H7 (cell line): ENCODE measurements at regions not wholly inside any gene's neighbourhood (a gene's known extent, or its start where the extent isn't known, plus 50 kb on each side); places are given as distances from the start of the nearest gene placed in this dataset.

Experiments
- DNase-seq: peaks from one replicate; pipeline ENCODE4 v3.0.0; 2012
- H3K27me3 ChIP-seq: 2 replicates; pipeline ENCODE4 v1.6.0; 2011; ENCODE audit warnings: mild to moderate bottlenecking, low read length; ENCODE audit not compliant: control insufficient read depth, insufficient read depth
- H3K36me3 ChIP-seq: replicated peaks from 2 replicates; pipeline ENCODE4 v1.5.1; 2011; ENCODE audit warnings: low read length; ENCODE audit not compliant: control insufficient read depth, insufficient read depth
- H3K4me3 ChIP-seq: 2 replicates; pipeline ENCODE4 v1.5.1; 2011; ENCODE audit warnings: low read depth, mild to moderate bottlenecking, control low read depth, low read length, moderate library complexity; ENCODE audit not compliant: insufficient read depth

DNA sequence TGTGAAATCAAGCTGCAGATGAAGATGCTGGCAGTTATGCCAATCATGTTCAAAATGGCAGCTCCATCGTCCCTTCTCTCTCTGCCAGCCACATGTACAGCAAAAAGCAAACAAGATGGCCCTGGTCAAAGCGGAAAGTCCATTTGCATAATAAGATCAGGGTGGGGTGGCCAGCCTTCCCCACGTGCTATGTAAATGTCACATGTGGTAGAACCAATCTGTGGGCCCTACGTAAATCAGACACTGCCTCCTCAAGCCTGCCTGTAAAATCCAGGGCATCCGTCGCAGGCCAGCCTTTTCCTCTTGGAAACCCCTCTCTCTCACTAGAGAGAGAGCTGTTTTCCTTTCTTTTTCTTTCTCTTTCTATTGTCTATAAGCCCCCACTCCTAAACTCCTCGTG lies 243.5 kb upstream of the KBTBD8 start:
- no peak overlapping the region for H3K4me3 ChIP-seq
- H3K36me3 ChIP-seq, result no peaks in the 10 kb centered on the region
- no peak for DNase-seq
- H3K27me3 ChIP-seq, result no peaks in the 10 kb centered on the region

GRCh38 chr3:66755924-66756323 lies 242.2 kb upstream of the KBTBD8 start:
- no peaks in the 10 kb centered on the region for H3K36me3 ChIP-seq
- DNase-seq, result no peak
- H3K4me3 ChIP-seq, result no peak overlapping the region
- no peaks in the 10 kb centered on the region for H3K27me3 ChIP-seq

- no peaks in the 10 kb centered on the region for H3K27me3 ChIP-seq
- H3K4me3 ChIP-seq, result no peak overlapping the region
- peak; percentile 19 for DNase-seq
Observed at GRCh38 chr3:66756468-66757036, 241.6 kb upstream of the KBTBD8 start.

DNA sequence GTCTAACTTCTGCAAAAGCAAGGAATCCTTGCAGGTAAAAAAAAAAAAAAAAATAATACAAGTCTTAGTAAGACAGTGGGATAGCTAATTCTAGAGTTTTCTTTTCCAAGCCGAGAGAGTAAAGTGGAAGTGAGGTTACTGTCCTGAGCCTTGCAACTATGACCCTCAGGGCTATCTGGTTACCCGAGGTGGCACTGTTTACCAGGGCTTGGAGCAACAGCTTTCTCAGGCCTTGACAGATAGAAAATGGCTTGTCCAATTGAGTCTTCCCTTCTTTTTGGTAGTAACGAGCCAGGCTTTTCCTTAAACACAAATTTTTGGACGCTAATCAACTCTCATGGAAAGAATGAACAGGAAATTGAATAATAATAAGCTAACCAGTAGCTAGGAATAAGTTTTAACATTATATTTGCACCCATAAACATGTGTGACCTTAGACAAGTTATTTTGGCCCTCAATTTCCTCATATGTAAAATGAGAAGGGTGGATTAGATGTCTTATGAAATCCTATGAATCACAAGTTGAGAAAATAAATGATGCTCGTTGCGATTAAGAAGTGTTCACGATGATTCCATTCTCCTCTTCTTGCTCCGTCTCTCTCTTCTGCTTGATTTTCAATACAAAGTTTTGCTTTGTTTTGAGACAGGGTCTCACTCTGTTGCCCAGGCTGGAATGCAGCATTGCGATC lies 236.9 kb upstream of the KBTBD8 start:
- DNase-seq, result no peak
- Histone ChIP-seq H3K36me3 (no peaks in the 10 kb centered on the region), H3K4me3 (no peak overlapping the region), H3K27me3 (no peaks in the 10 kb centered on the region)

More at GRCh38 chr3:66756468-66757036, 241.6 kb upstream of the KBTBD8 start:
- H3K36me3 ChIP-seq, result no peaks in the 10 kb centered on the region

DNA sequence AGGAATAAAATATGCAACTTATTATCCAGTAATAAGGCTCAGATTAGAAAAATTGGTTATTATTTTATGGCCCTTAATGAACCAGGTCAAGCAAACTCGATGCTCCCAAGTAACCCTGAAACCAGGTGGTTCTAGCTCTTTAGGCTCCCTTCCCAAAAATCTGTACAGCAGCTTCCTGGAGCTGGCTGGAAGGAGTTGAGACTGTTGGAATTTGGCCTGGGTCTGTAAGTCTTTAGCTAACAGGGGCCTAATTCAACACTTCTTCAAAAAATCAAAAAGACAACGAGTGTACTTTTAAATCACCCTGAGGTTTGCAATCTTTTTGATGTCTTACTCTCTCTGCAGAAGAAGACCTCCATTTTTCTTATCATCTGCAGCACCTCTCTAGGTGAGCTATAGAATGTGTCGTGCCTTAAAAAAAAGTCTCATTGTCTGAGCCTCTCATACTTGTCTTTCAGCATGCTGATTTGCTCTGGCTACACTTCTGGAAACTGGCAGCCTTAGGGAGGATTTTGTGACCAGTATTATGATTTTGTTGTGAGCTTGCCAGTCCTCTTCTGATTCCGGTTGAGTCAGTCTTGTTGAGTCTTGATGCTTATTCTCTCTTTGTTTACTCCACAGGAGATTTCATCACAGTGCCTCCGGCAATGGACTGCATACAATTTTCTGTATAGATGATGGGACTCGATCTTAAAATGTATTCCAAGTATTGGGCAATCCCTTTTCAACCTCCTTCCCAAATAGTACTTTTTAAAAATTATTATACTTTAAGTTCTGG lies 235.0 kb upstream of the KBTBD8 start:
- no peaks in the 10 kb centered on the region for H3K27me3 ChIP-seq
- no peak overlapping the region for H3K4me3 ChIP-seq
- DNase-seq, result no peak
- no peaks in the 10 kb centered on the region for H3K36me3 ChIP-seq

GRCh38 chr3:66778107-66778506 lies 220.0 kb upstream of the KBTBD8 start:
- DNase-seq, result no peak
- Histone ChIP-seq H3K36me3 (no peaks in the 10 kb centered on the region), H3K27me3 (no peaks in the 10 kb centered on the region), H3K4me3 (no peak overlapping the region)

- no peak for DNase-seq
- Histone ChIP-seq H3K4me3 (no peak overlapping the region), H3K27me3 (no peaks in the 10 kb centered on the region), H3K36me3 (no peaks in the 10 kb centered on the region)
Observed at GRCh38 chr3:66778777-66779176, 219.3 kb upstream of the KBTBD8 start.

DNA sequence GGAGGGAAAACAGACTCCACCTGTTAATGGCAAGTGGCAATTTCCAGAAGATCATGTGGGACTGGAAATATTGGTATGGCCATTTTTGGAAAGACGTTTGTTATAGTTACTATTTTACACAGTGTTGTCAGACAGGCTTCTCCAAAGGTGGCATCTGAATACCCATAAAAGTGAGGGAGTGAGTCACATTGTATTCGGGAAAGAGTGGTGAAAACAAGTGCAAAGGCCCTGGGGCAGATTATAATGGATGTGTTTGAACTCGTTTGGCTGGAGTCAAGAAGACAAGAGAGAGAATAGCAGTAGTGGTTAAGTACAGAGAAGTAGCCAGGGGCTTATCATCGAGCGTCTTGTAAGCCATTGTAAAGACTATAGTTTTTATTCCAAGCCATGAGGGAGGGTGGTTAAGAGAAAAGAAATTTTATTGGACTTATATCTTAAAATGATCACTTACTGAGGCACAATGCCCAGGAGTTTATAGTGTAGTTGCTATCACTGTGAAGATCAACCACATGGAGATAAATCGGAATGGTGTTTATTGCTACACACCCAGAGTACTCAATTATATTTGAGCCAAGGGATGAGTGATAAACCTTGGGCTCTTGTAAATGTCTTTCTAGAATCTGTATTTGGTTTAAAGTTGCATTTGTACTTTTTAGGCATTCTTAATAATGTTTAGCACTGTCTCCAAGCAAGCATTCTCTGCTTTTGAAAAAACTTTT lies 212.8 kb upstream of the KBTBD8 start:
- Histone ChIP-seq H3K36me3 (no peaks in the 10 kb centered on the region), H3K27me3 (no peaks in the 10 kb centered on the region), H3K4me3 (no peak overlapping the region)
- no peak for DNase-seq

DNA sequence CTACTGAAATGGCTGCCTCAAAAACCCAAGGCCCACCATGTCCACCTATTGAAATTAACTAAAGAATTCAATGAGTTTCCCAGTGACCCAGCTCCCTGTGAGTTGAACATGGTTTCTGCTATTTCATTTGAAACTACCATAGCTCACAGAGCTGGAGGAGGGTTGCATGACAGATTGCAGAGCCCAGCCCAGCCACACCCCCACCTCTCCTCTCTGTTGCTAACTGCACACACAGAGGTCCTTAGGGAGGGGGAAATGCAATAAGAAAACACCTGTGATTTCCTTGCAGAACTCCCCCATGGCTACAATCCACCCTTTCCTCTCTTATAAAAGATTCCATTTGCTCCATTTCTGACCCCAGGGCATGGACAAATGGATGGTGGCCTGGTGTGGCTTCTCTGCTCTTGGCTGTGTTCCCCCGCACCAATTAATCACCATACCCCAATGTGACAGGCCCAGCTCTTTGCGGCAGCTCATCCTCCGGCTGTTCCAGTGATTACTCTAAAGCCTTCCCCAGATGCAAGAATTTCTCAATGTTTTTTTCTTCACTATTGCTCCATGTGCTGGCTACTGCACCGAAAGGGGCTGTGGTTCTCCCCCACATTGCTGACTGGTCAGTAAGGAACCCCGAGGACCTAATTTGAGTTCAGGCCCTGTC lies 208.4 kb upstream of the KBTBD8 start:
- Histone ChIP-seq H3K27me3 (no peaks in the 10 kb centered on the region), H3K4me3 (no peak overlapping the region), H3K36me3 (no peaks in the 10 kb centered on the region)
- DNase-seq, result no peak

DNA sequence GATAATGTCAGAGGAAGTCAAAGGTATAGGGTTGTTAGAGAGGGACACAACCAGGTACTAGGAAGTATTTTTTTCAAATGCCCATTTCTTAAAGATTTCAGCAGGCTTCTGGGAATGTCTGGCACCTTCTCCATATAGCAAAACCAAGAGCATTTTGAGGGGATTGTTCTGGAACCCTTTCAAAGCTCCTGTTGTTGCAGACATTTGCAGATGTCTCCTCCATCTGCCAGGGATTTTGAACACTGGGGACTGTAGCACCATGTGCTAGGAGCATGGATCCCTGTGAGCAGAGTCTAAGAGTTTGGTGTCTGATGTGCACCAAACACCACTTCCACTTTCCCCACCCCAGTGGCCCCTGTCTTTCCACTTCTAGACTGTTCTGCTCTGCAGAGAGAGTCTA lies 206.0 kb upstream of the KBTBD8 start:
- Histone ChIP-seq H3K27me3 (no peaks in the 10 kb centered on the region), H3K4me3 (no peak overlapping the region), H3K36me3 (no peaks in the 10 kb centered on the region)
- no peak for DNase-seq

- Histone ChIP-seq H3K27me3 (no peaks in the 10 kb centered on the region), H3K4me3 (no peak overlapping the region), H3K36me3 (no peaks in the 10 kb centered on the region)
- DNase-seq, result no peak
Observed at GRCh38 chr3:66795365-66795764, 202.7 kb upstream of the KBTBD8 start.

GRCh38 chr3:66796343-66796742 lies 201.8 kb upstream of the KBTBD8 start:
- Histone ChIP-seq H3K27me3 (no peaks in the 10 kb centered on the region), H3K36me3 (no peaks in the 10 kb centered on the region), H3K4me3 (no peak overlapping the region)
- DNase-seq, result no peak

GRCh38 chr3:66797889-66798560 lies 200.1 kb upstream of the KBTBD8 start:
- no peaks in the 10 kb centered on the region for H3K27me3 ChIP-seq
- peak; percentile 77 for DNase-seq
- H3K36me3 ChIP-seq, result no peaks in the 10 kb centered on the region
- H3K4me3 ChIP-seq, result peak overlapping the region; percentile 20
